Activated CD4-positive, alpha-beta T cell treated with anti-CD3 and anti-CD28 coated beads for 24 hours (primary cell): ENCODE measurements at regions not wholly inside any gene's neighbourhood (a gene's known extent, or its start where the extent isn't known, plus 50 kb on each side); places are given as distances from the start of the nearest gene placed in this dataset.
"Not testable (repeated sequence)": the region's sequence is repeated elsewhere in the genome, so short reads cannot be mapped to it uniquely, and the experiment has no call there.

ENCODE experiments used
- DNase-seq, 2 donors: peaks; one replicate each; pipeline ENCODE4 v3.0.0-alpha.2; 2020; ENCODE audit warnings: low read depth in 2 of 2

- no peak for DNase-seq
These were observed 243.7 kb downstream of the TFAP2C start for GRCh38 chr20:56872620-56873458.

DNA sequence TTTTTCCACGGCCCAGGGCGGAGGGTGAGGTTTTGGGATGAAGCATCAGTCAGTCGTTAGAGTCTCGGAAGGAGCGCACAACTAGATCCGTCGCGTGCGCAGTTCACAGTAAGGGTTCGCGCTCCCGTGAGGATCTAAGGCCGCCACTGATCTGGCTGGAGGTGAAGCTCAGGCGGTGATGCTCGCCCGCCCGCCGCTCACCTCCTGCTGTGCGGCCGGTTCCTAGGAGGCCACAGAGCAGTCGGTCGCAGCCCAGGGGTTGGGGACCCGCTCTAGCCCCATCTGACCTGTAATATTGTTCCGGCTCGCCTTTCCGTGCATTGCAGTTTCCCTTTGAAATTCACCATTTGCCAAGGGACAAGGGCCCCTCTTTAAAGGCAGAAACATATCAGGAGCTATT lies 244.7 kb downstream of the TFAP2C start:
- DNase-seq, result no peak

- DNase-seq, result no peak
These were observed 246.1 kb downstream of the TFAP2C start for GRCh38 chr20:56875052-56875659.

GRCh38 chr20:56875803-56876202 lies 246.7 kb downstream of the TFAP2C start:
- DNase-seq, result no peak

- DNase-seq, result no peak
These were observed 256.4 kb downstream of the TFAP2C start for GRCh38 chr20:56885521-56885920.

DNA sequence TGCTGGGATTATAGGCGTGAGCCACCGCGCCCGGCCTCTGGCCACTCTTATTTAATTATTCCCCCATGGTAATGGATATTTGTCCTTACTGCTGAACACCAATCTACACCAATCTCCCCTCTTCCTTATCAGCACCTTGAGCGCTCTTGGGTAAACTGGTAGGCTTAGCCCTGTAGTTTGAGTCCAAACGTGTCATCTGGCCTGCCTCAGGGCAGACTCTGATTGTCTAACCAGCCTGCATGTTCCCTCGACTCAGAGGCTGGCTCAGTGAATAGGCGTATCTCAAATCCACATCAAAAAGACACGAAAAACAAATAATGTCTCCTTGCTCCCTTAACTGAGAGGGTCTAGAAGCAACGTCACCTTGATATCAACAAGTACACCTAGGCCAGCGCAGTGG lies 260.9 kb downstream of the TFAP2C start:
- no peak for DNase-seq

DNA sequence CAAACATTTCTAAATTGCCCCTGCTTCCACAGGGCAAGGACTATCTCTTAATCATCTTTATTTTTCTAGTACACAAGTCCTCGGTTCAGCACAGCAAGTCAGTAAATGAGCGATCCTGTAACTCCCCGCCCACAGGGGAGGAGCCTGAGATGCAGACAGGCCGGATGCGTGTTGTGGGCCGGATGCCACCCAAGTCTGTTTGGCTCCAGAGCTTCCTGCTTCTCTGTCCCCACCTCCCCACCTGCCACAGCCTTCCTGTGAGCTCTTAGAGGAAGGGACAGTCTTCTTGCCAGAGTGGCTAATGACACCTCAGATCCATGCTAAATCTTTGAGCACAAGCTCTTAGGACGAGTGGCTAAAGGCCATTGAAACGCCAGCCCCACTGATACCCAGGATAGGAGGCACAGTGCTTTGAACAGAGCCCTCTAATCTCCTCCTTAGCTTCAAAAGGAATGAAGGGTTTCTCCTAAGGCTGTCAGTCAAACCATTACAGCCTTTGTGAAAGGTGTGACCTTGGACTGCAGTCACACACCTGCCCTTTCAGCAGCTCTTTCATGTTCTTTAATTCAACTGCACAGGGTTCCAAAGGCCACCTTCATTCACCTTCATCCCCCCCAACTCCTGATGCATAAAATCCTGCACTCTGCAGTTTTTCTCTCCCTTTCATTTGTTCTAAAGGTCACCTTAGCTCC lies 264.3 kb downstream of the TFAP2C start:
- DNase-seq, result peak in 1 of 2 donors; percentile 0

- DNase-seq, result no peak
These were observed 267.3 kb downstream of the TFAP2C start for GRCh38 chr20:56896447-56896846.

- DNase-seq, result no peak
These were observed 268.3 kb downstream of the TFAP2C start for GRCh38 chr20:56897318-56897957.

DNA sequence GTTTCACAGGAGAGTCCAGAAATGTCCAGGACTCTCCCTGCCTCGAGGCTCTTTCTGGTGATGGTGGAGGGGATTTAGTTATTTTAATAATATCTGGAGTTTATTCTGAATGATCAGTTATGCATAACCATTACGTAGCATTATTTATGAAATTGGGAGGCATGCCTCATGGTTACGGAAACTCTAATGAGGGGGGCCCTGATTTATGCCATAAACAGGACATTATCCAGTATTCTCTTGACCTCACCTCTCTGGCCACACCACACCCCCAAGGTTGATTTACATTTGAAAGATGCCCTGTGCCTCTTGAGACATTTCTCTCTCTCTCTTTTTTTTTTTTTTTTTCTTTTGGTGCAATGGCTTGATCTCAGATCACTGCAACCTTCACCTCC lies 268.8 kb downstream of the TFAP2C start:
- DNase-seq, result no peak

GRCh38 chr20:56899506-56899905 lies 270.4 kb downstream of the TFAP2C start:
- no peak for DNase-seq

- DNase-seq, result no peak
These were observed 271.1 kb downstream of the TFAP2C start for GRCh38 chr20:56900252-56900651.

DNA sequence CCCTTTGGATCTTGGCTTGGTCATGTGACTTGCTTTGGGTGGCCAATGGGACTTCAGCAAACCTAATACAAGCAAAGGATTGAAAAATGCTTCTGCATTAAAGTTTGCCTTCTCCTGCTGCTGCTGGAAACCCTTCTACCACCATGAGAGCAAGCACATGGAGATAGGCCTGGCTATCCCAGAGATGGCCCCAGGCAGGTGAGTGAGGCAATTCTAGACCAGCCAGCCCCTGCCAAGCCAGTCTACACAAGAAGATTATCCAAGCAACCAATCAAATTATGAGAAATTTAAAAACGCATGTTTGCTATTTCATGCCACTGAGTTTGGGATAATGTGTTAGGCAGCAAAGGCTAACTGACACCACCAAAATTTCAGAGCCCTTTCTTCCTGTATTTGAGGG lies 274.3 kb downstream of the TFAP2C start:
- DNase-seq, result no peak

- DNase-seq, result no peak
These were observed 274.8 kb downstream of the TFAP2C start for GRCh38 chr20:56903858-56904257.

- no peak for DNase-seq
These were observed 281.0 kb downstream of the TFAP2C start for GRCh38 chr20:56909918-56910714.

GRCh38 chr20:56911946-56912345 lies 282.8 kb downstream of the TFAP2C start:
- no peak for DNase-seq

DNA sequence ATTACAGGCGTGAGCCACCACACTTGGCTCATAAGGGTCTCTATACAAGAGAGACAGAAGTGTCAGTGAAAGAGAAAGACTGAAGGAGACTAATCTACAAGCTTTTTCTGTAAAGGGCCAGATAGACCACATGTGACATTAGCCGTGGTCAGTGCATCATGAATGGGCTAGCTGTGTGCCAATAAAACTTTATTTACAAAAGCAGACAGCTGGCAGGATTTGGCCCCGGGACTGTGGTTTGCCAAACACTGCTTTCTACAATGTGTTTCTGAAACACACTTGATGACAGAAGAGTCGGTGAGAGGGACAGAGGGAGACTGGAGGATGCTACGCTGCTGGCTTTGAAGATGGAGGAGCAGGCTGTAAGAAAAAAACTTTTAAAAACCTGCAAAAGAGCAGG lies 285.4 kb downstream of the TFAP2C start:
- DNase-seq, result no peak

- DNase-seq, result no peak
These were observed 287.2 kb downstream of the TFAP2C start for GRCh38 chr20:56916345-56916622.

- not testable (repeated sequence) for DNase-seq
These were observed 290.9 kb downstream of the TFAP2C start for GRCh38 chr20:56920041-56920440.

DNA sequence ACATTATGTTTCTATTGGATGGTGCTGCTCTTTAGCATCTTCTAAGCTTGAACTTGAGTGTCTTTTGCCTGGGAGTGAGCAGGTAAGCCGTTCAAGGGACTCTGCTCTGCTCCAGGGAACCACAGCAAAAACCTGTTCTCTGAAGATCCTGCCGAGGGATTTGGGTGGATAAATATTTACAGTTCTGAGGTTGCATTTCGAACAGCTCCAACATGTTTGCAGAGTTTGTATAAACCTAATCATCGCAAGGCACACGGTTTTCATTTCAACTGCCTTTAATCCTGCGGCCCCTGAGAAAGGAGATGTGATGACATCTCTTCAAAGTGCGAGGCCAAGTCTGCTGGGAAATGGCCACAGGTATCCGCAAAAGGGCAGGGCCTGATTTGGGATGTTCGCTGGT lies 293.4 kb downstream of the TFAP2C start:
- DNase-seq, result no peak

- DNase-seq, result no peak
These were observed 295.4 kb downstream of the TFAP2C start for GRCh38 chr20:56924292-56925081.
